ENCODE measurements at regions not wholly inside any gene's neighbourhood (a gene's known extent, or its start where the extent isn't known, plus 50 kb on each side); places are given as distances from the start of the nearest gene placed in this dataset.

GRCh38 chr5:83001796-83002381, 75.3 kb downstream of the TMEM167A start:
- TF ChIP-seq, protein P1, sequence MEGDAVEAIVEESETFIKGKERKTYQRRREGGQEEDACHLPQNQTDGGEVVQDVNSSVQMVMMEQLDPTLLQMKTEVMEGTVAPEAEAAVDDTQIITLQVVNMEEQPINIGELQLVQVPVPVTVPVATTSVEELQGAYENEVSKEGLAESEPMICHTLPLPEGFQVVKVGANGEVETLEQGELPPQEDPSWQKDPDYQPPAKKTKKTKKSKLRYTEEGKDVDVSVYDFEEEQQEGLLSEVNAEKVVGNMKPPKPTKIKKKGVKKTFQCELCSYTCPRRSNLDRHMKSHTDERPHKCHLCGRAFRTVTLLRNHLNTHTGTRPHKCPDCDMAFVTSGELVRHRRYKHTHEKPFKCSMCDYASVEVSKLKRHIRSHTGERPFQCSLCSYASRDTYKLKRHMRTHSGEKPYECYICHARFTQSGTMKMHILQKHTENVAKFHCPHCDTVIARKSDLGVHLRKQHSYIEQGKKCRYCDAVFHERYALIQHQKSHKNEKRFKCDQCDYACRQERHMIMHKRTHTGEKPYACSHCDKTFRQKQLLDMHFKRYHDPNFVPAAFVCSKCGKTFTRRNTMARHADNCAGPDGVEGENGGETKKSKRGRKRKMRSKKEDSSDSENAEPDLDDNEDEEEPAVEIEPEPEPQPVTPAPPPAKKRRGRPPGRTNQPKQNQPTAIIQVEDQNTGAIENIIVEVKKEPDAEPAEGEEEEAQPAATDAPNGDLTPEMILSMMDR (IDR thresholded peaks at IDR 0.05): no peak
- no peak for TF ChIP-seq POLR2A (IDR thresholded peaks at IDR 0.05)

Data from upper lobe of left lung (tissue), 4 donors.